PC-9 (cell line): ENCODE measurements at regions not wholly inside any gene's neighbourhood (a gene's known extent, or its start where the extent isn't known, plus 50 kb on each side); places are given as distances from the start of the nearest gene placed in this dataset.

ENCODE experiments used
- BruUV-seq: library from RNA; stranded (reverse); fragments of 400-500 nt; replicated peaks from 2 replicates; lab custom pipeline; 2021; lab: Mats Ljungman, UMichigan
- CTCF ChIA-PET: fragments of 300-600 bp; sonication (Branson Sonifier 250); formaldehyde crosslinking; loops from one replicate; lab custom pipeline; 2022; ENCODE audit warnings: antibody characterized with exemption; lab: Charles Lee
- POLR2A ChIA-PET: fragments of 300-600 bp; sonication (Branson Sonifier 250); formaldehyde crosslinking; loops from one replicate; lab custom pipeline; 2022; ENCODE audit warnings: antibody characterized with exemption; ENCODE audit not compliant: unreplicated experiment; lab: Charles Lee
- DNase-seq, 2 experiments: peaks; one replicate each; pipeline versions ENCODE4 v3.0.0 to v3.0.0-alpha.2; 2015 to 2022; ENCODE audit warnings: mixed read lengths in 1 of 2
- H2AFZ ChIP-seq: fragments of 200-600 bp; sonication (generic); 2 replicates; pipeline ENCODE4 v1.8.1; 2017; ENCODE audit warnings: antibody characterized with exemption
- H3F3A ChIP-seq: fragments of 200-600 bp; sonication (generic); 2 replicates; pipeline ENCODE4 v1.8.1; 2017; ENCODE audit warnings: antibody characterized with exemption, mild to moderate bottlenecking, low read depth; ENCODE audit not compliant: insufficient read depth
- H3K27ac ChIP-seq: fragments of 200-600 bp; sonication (generic); 2 replicates; pipeline ENCODE4 v1.6.1; 2016; ENCODE audit warnings: mixed run types
- H3K27me3 ChIP-seq: fragments of 200-600 bp; sonication (generic); 2 replicates; pipeline ENCODE4 v1.6.1; 2016; ENCODE audit warnings: low read depth, mixed run types; ENCODE audit not compliant: insufficient read depth
- H3K36me3 ChIP-seq: fragments of 200-600 bp; sonication (generic); 2 replicates; pipeline ENCODE4 v1.6.1; 2016; ENCODE audit warnings: low read depth, mixed run types
- H3K4me1 ChIP-seq: fragments of 200-600 bp; sonication (generic); replicated peaks from 2 replicates; pipeline ENCODE4 v1.6.1; 2016; ENCODE audit warnings: mixed run types; ENCODE audit not compliant: insufficient read depth
- H3K4me2 ChIP-seq: fragments of 200-600 bp; sonication (generic); 2 replicates; pipeline ENCODE4 v1.6.1; 2017; ENCODE audit warnings: mixed run types
- H3K4me3 ChIP-seq: fragments of 200-600 bp; sonication (generic); 2 replicates; pipeline ENCODE4 v1.6.1; 2016; ENCODE audit warnings: mixed run types
- H3K79me2 ChIP-seq: fragments of 200-600 bp; sonication (generic); 2 replicates; pipeline ENCODE4 v1.6.1; 2017; ENCODE audit warnings: low read depth, mixed run types
- H3K9me2 ChIP-seq: fragments of 200-600 bp; sonication (generic); 2 replicates; pipeline ENCODE4 v1.8.1; 2017; ENCODE audit warnings: mild to moderate bottlenecking; ENCODE audit not compliant: insufficient read depth
- H3K9me3 ChIP-seq: fragments of 200-600 bp; sonication (generic); 2 replicates; pipeline ENCODE4 v1.8.1; 2016; ENCODE audit warnings: low read depth; ENCODE audit not compliant: insufficient read depth
- H4K20me1 ChIP-seq: fragments of 200-600 bp; sonication (generic); 2 replicates; pipeline ENCODE4 v1.8.1; 2017; ENCODE audit not compliant: insufficient read depth
- EZH2 ChIP-seq: fragments of 200-600 bp; sonication (generic); IDR thresholded peaks from 2 replicates; pipeline ENCODE4 v1.8.0; 2017; ENCODE audit warnings: antibody characterized with exemption, low read depth
- intact Hi-C: fragments of 100-400 bp; cut with micrococcal nuclease; formaldehyde crosslinking; loops from one replicate; pipeline ENCODE4 v1.10.0; 2022; ENCODE audit not compliant: unreplicated experiment
- TF ChIP-seq, protein P1 (sequence below): fragments of 200-600 bp; sonication (generic); conservative IDR thresholded peaks from 2 replicates; pipeline ENCODE4 v1.6.1; 2017; ENCODE audit warnings: mixed run types, antibody characterized with exemption, mild to moderate bottlenecking, moderate library complexity

DNA sequence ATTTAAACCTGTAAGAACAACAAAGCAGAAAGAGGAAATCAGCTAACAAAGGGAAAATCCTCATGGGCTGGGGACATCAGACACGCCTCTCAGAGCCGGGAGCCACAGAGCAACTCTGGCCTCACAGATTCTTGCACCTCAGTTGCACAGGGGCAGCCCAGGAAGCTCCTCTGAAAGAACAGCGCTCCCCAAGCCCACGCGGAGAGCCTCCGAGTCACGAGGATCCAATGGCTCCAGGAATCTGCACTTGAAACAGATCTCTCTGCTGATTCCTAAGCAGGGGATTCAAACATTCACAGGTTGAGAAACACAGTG lies 213.2 kb upstream of the MGMT start:
- H3K4me1 ChIP-seq, result no peaks in the 10 kb centered on the region
- ChIA-PET POLR2A (no interaction called here), CTCF (no interaction called here)
- no peaks in the 10 kb centered on the region for H3F3A ChIP-seq
- H3K36me3 ChIP-seq, result no peaks in the 10 kb centered on the region
- H2AFZ ChIP-seq, result no peak overlapping the region
- no peak overlapping the region for H3K4me2 ChIP-seq
- intact Hi-C loops, result no loop called here
- H3K4me3 ChIP-seq, result no peak overlapping the region
- no TSS peak for BruUV-seq
- peaks cover 43% of the 10 kb centered on the region for H3K27me3 ChIP-seq
- DNase-seq, result no peak
- H3K9me2 ChIP-seq, result no peaks in the 10 kb centered on the region
- H3K9me3 ChIP-seq, result no peaks in the 10 kb centered on the region
- H3K27ac ChIP-seq, result no peak overlapping the region
- TF ChIP-seq EZH2, result no peak
- TF ChIP-seq, protein P1, sequence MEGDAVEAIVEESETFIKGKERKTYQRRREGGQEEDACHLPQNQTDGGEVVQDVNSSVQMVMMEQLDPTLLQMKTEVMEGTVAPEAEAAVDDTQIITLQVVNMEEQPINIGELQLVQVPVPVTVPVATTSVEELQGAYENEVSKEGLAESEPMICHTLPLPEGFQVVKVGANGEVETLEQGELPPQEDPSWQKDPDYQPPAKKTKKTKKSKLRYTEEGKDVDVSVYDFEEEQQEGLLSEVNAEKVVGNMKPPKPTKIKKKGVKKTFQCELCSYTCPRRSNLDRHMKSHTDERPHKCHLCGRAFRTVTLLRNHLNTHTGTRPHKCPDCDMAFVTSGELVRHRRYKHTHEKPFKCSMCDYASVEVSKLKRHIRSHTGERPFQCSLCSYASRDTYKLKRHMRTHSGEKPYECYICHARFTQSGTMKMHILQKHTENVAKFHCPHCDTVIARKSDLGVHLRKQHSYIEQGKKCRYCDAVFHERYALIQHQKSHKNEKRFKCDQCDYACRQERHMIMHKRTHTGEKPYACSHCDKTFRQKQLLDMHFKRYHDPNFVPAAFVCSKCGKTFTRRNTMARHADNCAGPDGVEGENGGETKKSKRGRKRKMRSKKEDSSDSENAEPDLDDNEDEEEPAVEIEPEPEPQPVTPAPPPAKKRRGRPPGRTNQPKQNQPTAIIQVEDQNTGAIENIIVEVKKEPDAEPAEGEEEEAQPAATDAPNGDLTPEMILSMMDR, result no peak
- H3K79me2 ChIP-seq, result no peaks in the 10 kb centered on the region
- H4K20me1 ChIP-seq, result no peaks in the 10 kb centered on the region

DNA sequence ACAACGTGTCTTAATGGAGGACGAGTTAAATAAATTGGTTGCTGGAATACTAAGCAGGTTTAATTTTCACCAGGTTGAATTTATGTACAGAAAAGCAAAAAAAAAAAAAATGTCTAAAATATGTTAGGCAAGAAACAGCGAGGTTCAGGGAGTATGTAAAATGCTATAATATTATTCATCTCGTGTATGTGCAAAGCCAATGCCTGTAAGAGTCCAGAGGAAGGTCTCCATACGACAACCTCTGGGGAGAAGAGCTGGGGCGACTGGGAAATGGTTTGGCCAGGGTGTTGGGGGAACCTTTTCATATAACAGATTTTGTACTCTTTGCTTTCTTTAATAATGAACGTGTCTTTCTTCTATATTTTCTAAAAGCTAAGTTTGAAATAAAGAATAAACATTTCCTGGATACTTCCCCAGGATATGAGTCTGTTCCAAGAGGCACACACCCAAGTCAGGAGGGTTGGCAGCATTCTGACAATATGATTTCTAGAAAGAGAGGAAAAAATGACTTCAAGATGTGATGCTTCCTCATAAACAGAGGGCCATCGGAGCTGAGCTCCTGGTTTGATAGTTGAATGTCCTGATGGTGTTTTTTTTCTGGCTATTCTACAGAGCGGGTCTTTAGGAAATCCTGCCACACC lies 208.6 kb upstream of the MGMT start:
- H2AFZ ChIP-seq, result no peak overlapping the region
- no peaks in the 10 kb centered on the region for H3F3A ChIP-seq
- no peak for DNase-seq
- H3K4me1 ChIP-seq, result no peaks in the 10 kb centered on the region
- peaks cover 45% of the 10 kb centered on the region for H3K27me3 ChIP-seq
- H3K4me3 ChIP-seq, result no peak overlapping the region
- ChIA-PET CTCF (no interaction called here), POLR2A (no interaction called here)
- intact Hi-C loops, result no loop called here
- H3K27ac ChIP-seq, result no peak overlapping the region
- no peak overlapping the region for H3K4me2 ChIP-seq
- no TSS peak for BruUV-seq
- H3K9me2 ChIP-seq, result no peaks in the 10 kb centered on the region
- no peaks in the 10 kb centered on the region for H4K20me1 ChIP-seq
- no peaks in the 10 kb centered on the region for H3K79me2 ChIP-seq
- no peaks in the 10 kb centered on the region for H3K9me3 ChIP-seq
- H3K36me3 ChIP-seq, result no peaks in the 10 kb centered on the region
- TF ChIP-seq, protein P1, result no peak
- TF ChIP-seq EZH2, result no peak

DNA sequence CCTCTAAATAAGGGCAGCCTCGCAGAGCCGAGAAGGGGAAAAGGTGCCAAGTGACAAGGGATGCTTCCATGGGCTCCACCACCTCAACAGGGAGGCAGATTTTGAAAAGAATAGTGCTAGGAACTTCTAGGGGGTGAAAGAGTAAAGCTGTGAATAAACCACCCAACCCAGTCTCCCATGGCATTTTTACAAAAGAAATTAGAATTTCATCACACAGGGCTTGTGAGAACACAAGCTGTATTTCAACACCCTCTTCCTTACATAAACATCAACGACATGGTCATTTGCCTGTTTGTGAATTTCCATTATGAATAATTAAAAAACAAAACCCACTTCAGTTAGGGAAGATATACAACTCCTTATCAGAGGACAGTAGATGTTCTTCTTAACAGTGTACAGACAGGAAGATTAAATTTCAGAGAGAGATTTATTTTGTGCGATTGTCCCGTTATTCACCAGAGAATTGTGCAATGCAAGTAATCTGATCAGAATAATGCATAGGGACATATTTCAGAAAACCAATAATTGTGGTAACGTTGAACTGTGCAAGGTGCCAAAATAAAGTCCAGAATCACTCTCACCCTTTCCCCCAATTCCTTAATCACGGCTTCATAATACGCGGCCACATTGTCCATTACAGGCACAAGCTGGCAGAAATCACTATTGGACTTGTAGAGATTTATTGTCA lies 207.8 kb upstream of the MGMT start:
- Histone ChIP-seq H3K4me3 (no peak overlapping the region), H3F3A (no peaks in the 10 kb centered on the region), H3K27me3 (peaks cover 42% of the 10 kb centered on the region), H3K4me2 (no peak overlapping the region), H3K9me3 (no peaks in the 10 kb centered on the region), H3K79me2 (no peaks in the 10 kb centered on the region), H3K27ac (no peak overlapping the region), H3K36me3 (no peaks in the 10 kb centered on the region), H3K9me2 (no peaks in the 10 kb centered on the region), H3K4me1 (no peaks in the 10 kb centered on the region), H4K20me1 (no peaks in the 10 kb centered on the region), H2AFZ (no peak overlapping the region)
- TF ChIP-seq, protein P1, result no peak
- TF ChIP-seq EZH2, result no peak
- ChIA-PET CTCF (no interaction called here), POLR2A (no interaction called here)
- BruUV-seq, result no TSS peak
- intact Hi-C loops, result no loop called here
- no peak for DNase-seq
